GM21717 (cell line): ENCODE measurements at regions not wholly inside any gene's neighbourhood (a gene's known extent, or its start where the extent isn't known, plus 50 kb on each side); places are given as distances from the start of the nearest gene placed in this dataset.
"Not testable (repeated sequence)": the region's sequence is repeated elsewhere in the genome, so short reads cannot be mapped to it uniquely, and the experiment has no call there.

Experiments used
- ATAC-seq: cut with Tn5 transposase; IDR thresholded peaks from one replicate; pipeline ENCODE4 v1.9.1; 2021; ENCODE audit warnings: mild to moderate bottlenecking, moderate library complexity; ENCODE audit not compliant: unreplicated experiment

DNA sequence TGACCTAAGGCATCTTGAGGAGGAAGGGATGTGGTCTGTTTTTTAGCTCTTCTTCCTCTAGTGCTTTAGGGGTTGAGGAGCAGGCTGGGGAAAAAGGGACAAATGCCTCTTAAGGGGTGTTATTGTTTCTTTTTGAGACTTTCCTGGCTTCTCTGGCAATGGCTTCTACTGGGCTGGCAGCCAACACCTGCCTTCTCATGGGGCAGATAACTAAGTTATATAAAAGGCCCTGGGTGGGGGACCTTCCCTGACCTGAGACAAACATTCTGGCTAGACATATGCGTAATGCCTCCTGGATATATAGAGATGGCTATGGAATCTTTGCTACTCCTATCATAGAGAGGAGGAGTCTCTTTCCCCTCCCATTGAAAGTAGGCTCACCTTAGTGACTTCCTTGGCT, 179.2 kb upstream of the PROK2 start:
- no peak for ATAC-seq

DNA sequence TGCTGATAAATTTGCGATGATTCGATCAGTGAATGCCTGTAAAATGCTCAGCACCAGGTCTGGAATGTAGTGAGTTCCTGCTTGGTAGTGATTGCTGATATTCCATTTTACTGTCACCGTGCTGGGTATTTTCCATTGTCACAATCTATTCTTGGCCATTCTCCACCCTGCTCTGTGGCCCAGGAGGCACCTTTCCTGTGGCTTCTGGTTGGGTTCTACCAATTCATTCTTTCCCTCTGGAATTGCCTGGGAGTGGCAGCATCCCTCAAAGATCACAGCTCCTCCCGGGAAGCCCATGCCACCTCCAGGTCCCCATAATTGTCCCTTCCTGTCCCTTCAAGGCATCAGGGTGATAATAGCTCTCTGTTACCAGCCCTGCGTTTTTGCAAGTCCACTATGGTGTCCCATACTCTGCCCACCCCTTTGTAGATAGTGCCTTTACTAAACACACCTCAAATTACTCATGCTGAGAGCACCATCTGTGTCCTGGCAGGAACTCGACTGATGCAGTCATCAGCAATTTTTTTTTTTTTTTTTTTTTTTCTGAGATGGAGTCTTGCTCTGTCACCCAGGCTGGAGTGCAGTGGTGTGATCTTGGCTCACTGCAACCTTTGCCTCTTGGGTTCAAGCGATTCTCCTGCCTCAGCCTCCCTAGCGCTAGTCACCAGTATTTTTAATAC, 177.8 kb upstream of the PROK2 start:
- ATAC-seq: no peak

DNA sequence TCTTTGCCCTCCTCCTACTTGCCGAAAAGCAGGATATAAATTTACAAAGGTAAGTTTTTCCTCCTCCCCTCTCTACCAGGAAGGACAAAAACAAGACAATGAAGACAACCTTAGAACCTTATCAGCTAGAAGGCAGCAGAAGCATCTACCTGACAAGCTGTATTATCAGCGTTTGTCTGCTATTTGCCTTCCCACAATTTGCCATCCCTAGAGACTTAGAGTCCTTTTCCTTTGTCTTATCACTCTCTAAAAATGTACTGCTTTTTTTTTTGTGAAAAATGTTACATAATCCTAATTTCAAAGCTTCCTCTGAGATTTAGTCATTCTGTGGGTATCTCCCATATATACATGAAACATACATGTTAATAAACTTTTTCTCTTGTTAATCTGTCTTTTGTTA, 176.9 kb upstream of the PROK2 start:
- no peak for ATAC-seq

DNA sequence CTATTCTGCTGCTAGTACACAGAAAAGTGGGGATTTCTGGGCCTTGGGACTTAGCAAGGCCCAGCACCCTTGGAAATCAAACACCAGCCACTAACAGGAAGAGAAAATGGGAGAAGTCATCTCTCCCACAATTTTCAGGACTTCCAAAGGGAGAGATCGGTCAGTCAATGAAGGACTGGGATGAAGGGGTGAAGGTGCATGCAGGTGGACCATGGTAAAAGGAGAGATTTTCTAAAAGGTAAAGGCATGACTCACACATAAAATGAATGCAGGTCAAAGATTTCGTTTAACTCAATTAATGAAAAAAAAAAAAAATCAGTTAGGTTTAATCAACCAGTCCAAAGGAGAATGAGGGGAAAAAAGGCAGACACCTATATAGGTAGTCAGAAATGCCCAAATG, 176.4 kb upstream of the PROK2 start:
- no peak for ATAC-seq

DNA sequence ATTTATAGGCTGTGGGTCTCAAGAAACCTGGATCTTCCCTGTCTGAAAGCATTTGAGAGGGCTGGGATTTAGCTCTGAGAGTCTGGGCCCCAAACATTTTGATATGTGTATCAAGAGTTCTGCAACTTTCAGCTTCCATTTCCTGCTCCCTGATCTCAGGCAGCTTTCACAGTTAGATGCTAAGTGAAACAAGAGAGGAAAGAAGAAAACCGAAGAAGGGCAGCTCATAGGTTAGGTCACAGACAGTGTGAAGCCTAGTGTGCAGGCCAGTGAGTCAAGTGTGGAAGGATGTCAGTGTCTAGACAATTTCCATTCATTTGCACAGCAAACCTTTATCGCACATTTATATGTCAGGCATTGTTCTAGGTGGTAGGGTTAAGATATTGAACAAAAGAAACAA, 173.6 kb upstream of the PROK2 start:
- ATAC-seq: no peak

DNA sequence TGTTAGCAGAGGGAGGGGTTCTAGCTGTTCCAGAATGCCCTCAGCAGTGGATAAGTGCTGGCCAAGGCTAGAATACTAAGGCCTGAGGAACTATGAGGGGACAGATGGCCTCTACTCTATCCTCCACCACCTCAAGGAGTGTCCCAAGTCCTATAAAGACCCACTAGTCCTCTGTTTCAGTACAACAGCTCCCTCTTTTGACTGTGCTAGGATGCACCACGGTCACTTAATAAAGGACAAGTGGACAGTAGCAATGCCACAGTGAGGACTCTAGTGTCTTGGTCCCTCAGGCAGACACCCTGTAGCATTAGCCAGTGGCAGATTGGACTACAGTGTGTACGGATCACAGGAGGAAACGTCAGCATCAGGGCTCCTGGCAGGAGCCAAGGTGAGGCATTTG, 171.8 kb upstream of the PROK2 start:
- ATAC-seq: no peak

DNA sequence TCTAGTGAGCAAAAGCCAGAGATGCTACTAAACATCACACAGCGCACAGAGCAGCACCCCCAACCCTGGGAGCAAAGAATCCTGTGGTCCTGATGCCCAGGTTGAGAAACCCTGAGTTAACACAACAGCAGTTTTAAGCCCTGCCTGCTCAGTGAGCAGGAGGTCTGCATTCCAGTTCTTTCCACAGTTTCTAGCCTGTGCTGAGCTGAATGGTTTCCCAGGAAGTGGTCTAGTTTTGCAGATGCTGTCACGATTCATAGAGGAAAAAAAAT, 171.1 kb upstream of the PROK2 start:
- ATAC-seq: no peak

DNA sequence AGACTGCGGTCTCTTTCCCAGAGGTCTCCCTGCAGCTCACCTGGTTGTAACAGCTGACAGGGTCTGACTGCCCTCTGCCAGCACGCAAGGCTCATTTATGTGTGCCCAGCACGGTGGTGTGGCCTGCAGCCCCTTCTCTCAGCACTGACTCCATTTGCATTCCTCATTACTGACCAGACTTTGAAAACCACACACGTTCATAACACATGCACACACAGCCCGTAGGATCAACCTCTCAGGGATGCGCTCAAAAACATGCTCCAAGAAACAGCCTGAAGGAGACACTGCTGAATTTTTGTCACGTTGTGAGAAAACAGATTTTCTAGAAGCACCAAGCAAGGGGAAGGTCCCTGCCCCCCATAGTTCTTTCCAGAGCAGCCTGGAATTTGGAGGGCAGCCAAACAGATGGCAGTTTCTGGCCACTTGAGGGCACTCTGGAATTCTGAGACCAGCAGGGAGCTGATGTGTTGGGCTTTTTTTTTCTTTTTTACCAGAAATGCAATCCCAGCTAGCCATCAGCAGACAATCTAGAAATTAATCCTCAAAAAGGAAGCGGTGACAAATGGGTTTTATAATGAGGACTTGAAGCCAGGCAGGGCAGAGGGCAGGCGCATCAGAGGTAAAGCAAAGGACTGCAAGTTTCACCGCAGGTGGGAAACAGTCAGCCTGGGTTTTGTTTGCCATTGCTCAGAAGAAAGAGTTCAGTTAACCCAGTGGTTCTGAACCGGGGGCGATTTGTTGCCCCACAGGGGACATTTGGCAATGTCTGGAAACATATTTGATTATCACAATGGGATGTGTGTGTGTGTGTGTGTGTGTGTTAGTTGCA, 170.5 kb upstream of the PROK2 start:
- ATAC-seq: no peak

DNA sequence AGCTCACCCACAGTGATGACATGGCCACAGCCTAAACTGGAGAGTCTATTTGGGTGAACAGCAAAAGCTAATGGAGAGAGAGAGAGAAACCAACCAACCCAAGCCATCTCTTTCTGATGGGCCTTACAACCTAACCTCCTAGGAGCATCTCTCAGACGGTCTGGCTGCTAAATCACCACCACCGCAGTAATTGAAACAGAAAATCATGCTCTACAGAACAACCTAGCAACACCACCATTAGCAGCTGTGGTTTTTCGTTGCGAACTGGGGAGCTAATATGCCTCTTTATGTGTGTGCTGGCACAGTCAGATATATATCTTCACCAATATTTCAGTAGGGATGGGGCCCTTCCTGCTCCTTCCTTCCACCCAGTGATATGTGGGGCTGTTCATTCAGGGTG, 166.9 kb upstream of the PROK2 start:
- no peak for ATAC-seq

DNA sequence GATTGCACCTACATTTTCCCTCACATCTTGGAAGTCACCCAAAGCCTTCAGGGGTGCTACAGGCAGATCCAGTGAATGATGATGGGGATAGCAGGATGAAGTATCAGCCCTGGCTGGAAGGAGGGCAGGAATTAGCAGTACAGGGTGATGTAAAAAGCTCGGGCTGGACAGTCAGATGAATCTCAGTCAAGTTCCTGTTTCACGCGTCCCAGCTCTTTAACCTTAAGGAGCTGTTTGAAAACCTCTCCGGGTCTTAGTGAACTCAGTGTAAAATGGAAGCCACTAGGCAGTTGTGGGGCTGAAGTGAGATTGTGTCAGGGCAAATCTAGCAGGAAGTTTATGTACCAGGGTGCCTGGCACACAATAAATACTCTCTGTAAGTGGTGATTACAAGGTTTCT, 166.4 kb upstream of the PROK2 start:
- no peak for ATAC-seq

DNA sequence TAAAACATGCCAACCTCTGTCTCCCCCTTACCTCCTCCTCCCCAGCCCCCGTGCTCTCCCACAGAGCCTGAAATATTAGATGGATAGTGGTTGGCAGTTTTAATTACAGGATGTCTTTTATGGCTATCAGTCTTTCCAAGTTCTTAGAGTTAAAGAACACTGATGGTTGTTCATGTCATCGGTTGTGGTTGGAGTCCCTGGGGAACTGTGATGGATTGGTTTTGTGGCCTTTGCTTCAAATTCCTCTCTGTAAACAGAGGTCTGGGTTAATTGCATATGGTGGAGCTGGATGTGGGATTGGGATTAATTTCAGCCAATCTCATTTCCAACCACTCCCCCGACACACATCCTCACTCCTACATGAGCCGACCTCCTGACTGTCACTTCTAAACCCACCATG, 164.5 kb upstream of the PROK2 start:
- ATAC-seq: no peak

DNA sequence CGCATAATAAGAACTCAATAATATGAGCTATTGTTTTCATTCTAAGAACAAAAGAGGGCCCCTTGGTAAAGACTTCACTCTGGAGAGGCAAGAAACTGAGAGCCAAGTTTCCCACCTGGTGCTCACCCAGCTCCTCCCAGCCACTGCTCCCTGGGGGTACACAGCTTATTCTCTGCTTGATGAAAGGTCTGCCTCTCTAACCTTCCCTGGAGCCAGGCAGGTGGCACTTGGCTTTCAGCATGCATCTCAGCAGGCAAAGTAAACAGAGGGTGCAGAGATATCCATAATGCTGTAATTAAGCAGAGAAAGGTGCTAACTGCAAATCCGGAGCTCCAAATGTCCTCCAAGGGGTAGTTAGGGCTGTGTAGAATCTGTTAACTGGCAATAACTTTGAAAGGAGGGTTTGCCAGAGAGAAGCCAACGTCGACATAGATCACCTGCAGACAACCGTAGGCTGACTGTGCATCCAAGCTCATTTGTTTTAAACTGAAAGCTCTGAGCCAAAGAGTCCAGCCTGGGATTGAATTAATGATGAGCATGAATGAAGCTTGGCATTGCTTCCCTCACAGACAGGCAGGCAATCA, 159.6 kb upstream of the PROK2 start:
- no peak for ATAC-seq

DNA sequence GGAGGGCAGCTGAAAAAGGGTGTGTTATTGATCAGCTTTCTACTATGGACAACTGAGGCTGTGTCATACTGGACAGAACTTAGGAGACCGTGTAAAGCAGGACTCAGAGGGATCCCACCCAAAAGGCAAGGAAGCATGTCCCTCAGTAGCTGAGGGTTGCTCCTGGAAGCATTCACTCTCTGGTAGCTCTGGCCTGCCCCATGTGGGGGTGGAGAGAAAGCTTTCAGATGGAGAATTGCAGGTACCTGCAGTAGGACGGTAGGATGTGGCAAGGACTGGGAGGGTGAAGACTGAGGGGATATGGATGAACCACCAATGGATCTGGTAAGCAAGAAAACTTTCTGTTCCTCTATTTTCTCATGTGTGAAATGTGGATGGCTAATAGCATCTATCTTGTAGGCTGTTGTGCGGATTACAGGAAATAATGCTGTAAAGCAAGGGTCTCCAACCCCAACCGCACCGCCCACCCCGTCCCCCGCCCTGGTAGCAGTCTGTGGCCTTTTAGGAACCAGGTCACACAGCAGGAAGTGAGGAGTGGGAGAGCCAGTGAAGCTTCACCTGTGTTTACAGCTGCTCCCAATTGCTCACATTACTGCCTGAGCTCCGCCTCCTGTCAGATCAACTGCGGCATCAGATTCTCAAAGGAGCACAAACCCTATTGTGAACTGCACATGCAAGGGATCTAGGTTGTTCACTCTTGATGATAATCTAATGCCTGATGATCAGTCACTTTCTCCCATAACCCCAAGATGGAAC, 157.7 kb upstream of the PROK2 start:
- ATAC-seq: no peak

DNA sequence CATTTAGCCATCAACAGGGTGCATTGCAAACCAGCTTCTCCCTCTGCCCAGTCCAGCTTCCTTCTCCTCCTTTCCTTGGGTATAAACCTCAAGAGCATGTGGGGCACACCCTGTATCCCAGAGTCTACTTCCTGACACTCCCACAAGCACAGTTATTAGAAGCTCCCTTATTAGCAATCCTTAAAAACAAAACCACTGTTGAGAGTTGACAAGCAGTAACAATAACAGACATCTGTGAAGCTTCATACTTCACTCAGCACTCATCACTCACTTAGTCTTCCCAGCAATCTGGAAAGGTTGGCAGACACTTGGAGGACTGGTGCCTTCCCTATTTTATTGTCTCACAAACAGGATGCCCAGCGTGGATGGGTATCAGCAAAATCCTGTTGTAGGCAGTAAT, 155.5 kb upstream of the PROK2 start:
- no peak for ATAC-seq

DNA sequence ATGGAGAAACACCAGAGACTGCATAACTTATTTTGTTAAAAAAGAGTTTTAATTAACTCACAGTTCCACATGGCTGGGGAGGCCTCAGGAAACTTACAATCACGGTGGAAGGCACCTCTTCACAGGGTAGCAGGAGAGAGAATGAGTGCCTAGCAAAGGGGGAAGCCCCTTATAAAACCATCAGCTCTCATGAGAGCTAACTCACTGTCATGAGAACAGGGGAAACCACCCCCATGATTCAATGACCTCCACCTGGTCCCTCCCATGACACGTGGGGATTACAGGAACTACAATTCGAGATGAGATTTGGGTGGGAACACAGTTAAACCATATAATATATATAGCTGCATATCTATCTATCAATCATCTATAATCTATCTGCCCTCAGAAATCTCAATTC, 153.1 kb upstream of the PROK2 start:
- ATAC-seq: not testable (repeated sequence)

DNA sequence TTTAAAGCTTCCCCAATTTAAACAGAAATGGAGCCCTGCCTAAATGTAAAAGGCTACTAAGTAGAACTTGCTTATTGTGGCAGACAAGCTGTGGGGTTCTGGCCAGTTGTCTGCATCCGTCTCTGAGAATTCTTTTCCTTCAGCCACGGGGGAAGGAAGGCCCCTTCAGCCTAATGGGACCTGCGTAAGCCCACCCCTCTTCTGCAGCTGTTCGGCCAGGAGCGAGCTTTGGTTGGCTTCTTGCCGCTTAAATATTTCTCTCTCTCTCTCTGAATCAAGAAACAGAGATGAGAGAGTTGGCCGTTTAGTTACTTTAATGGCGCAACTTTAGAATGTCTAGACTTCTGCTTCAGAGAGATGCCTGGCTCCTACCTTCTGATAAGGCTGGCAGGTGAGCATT, 151.7 kb upstream of the PROK2 start:
- ATAC-seq: no peak

DNA sequence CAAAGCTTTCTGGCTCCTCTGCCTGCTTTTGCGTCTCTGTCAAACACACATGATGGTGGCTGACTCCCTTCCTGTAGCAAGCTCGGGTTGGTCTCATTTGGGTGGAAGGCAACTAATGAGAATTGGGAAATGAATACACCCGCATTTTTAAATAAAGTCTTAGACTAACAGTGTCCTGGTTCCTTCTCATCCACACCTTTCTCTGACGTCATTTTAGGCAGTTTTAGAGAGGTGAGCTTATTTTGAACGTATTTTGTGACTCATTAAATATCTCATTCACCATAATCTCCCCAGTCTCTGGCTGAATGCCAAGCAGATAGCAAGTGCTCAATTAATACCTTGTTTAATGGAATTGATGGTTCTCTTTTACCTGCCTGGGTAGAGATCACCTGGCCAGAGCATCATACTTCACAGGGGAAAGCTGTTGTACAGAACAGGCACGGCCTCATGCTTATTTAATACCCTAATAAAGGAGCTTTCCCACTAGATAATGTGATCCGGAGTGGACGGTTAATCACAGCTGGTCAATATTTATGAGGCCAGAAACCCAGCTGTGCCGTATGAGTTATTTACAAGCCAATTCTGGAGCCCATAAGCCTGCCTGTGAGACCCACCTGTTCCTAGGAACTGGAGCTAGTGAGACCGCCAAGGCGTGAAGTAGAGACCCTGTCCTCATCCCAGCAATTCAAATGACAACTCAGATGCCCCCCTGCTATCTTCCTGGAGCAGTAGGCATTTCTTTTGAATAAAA, 149.7 kb upstream of the PROK2 start:
- no peak for ATAC-seq

DNA sequence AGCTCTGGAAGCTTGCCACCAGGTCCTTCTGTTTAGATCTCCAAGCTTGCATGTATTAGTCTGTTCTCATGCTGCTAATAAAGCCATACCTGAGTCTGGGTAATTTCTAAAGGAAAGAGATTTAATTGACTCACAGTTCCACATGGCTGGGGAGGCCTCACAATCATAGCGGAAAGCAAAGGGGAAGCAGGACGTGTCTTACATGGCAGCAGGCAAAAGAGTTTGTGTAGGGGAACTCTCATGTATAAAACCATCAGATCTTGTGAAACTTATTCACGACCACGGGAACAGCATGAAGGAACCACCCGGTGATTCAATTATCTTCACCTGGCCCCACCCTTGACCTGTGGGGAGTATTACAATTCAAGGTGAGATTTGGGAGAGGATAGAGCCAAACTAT, 147.0 kb upstream of the PROK2 start:
- ATAC-seq: no peak

DNA sequence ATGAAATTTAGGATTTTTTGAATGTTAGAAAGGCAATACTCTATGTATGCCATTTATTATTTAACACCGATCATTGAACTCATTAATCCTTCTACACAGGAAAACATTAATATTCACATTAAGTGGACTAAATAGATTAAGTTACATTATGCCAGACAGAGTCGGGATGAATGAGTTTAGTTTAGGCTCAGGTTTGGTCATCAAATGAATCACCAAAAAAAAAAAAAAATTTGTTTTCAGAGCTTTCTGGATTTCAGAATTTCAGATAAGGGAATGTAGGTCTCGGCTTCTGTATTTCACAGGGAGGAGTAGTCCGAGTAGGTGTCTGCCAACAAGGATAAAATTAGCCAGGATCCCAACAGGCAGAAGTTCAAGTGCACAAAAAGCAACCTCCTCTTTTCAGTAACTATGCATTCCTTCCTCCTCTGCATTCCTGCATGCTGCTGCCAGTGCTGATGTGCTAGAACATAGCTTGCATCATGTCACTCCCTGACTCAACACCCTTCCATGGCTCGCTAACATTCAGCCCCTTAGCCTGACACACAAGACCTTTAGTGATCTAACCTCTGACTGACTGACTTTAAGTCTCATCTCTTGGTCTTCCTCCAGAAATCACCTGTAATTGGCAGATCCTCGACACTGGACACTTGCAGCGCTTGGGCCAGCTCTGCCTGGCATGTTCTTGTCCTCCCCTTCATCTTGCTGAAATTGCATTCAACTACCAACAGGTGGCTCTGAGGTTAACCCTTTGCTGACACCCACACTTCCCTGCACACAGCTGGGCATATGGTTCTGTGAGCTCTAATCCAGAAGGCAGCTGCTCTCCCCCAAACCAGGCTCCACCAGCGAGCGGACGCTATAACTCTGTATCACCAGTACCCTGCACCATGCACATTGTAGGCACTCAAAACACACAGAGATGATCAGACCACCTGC, 145.4 kb upstream of the PROK2 start:
- no peak for ATAC-seq

DNA sequence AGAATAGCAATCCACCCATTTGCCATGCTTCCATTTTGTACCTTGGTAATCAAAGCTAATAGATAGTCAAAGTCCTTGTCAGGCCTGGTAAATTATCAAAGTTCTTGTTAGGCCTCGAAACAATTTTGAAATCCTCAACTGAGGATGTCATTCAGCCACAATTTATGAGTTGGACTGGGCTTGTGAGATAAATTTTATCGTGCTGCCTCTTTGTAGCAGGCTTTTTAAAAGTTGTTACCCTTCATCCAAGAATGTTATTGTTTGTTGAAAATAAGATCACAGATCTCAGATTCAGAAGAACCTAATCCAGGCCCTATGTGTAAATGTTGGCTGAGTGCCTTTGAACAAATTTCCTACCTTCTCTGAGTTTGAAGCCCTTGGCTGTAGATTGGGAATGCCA, 143.3 kb upstream of the PROK2 start:
- ATAC-seq: no peak
